MG63 (cell line): ENCODE measurements at regions not wholly inside any gene's neighbourhood (a gene's known extent, or its start where the extent isn't known, plus 50 kb on each side); places are given as distances from the start of the nearest gene placed in this dataset.
"Not testable (repeated sequence)": the region's sequence is repeated elsewhere in the genome, so short reads cannot be mapped to it uniquely, and the experiment has no call there.

Experiments
- DNase-seq: peaks from one replicate; pipeline ENCODE4 v3.0.0-alpha.2; 2020
- H3K27me3 ChIP-seq: fragments of 250-450 bp; sonication (Bioruptor Pico); 2 replicates; pipeline ENCODE4 v1.5.1; 2020; ENCODE audit warnings: mild to moderate bottlenecking, moderate library complexity
- H3K36me3 ChIP-seq: fragments of 250-450 bp; sonication (Bioruptor Pico); 2 replicates; pipeline ENCODE4 v1.5.1; 2020; ENCODE audit warnings: mild to moderate bottlenecking, moderate library complexity
- H3K4me3 ChIP-seq: fragments of 250-450 bp; sonication (Bioruptor Pico); 2 replicates; pipeline ENCODE4 v1.5.1; 2020; ENCODE audit warnings: mild to moderate bottlenecking, moderate library complexity
- H3K9me3 ChIP-seq: fragments of 250-450 bp; sonication (Bioruptor Pico); 2 replicates; pipeline ENCODE4 v1.5.1; 2020; ENCODE audit warnings: mild to moderate bottlenecking, moderate library complexity

- Histone ChIP-seq H3K4me3 (no peak overlapping the region), H3K36me3 (no peaks in the 10 kb centered on the region), H3K27me3 (no peaks in the 10 kb centered on the region), H3K9me3 (no peaks in the 10 kb centered on the region)
- no peak for DNase-seq
Observed at GRCh38 chr17:62219221-62219899, 154.3 kb upstream of the MED13 start.

GRCh38 chr17:62216847-62217246 lies 151.8 kb upstream of the MED13 start:
- Histone ChIP-seq H3K27me3 (peaks cover 2% of the 10 kb centered on the region; the same call in 1 of the 2 replicates), H3K9me3 (no peaks in the 10 kb centered on the region), H3K4me3 (no peak overlapping the region), H3K36me3 (no peaks in the 10 kb centered on the region)
- DNase-seq = no peak

- not testable (repeated sequence) for H3K36me3 ChIP-seq, H3K4me3 ChIP-seq, DNase-seq, H3K27me3 ChIP-seq, H3K9me3 ChIP-seq
Observed at GRCh38 chr17:62215891-62216290, 150.8 kb upstream of the MED13 start.

DNA sequence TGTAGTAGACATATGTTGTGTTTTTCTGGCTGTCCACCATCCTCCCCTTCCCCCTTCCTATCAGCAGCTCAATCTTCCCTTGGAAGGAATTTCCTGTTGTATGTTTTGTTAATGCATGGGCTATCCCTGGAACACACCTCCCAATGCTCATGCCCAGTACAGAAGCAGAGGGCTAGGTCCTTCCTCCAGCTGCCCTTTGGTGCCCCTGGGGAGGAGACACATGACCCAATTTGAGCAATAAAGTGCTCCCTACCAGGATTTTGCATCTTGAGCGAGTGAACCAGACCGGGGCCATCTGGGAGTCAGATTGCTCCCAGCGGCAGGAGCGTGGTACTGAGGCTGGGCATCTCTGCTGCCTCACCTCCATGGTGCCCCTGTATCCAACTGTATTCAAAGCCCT lies 141.5 kb upstream of the MED13 start:
- Histone ChIP-seq H3K4me3 (no peak overlapping the region), H3K36me3 (no peaks in the 10 kb centered on the region), H3K27me3 (no peaks in the 10 kb centered on the region), H3K9me3 (no peaks in the 10 kb centered on the region)
- no peak for DNase-seq

- not testable (repeated sequence) for H3K9me3 ChIP-seq, H3K27me3 ChIP-seq, DNase-seq, H3K4me3 ChIP-seq, H3K36me3 ChIP-seq
Observed at GRCh38 chr17:62197156-62197555, 132.1 kb upstream of the MED13 start.

DNA sequence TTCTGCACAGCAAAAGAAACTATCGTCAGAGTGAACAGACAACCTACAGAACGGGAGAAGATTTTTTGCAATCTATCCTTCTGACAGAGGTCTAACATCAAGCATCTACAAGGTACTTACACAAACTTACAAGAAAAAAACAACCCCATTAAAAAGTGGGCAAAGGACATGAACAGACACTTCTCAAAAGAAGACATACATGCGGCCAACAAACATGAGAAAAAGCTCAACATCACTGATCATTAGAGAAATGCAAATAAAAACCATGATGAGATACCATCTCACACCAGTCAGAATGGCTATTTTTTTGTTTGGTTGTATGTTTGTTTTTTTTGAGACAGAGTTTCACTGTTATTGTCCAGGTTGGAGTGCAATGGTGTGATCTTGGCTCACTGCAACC lies 131.5 kb upstream of the MED13 start:
- not testable (repeated sequence) for H3K9me3 ChIP-seq, DNase-seq, H3K4me3 ChIP-seq, H3K36me3 ChIP-seq, H3K27me3 ChIP-seq

- DNase-seq = no peak
- peaks cover 3% of the 10 kb centered on the region; the same call in 1 of the 2 replicates for H3K9me3 ChIP-seq
Observed at GRCh38 chr17:62194401-62194800, 129.3 kb upstream of the MED13 start.

GRCh38 chr17:62193249-62193648 lies 128.2 kb upstream of the MED13 start:
- Histone ChIP-seq H3K4me3 (no peak overlapping the region), H3K9me3 (peaks cover 3% of the 10 kb centered on the region; the same call in 1 of the 2 replicates), H3K36me3 (no peaks in the 10 kb centered on the region), H3K27me3 (no peaks in the 10 kb centered on the region)
- DNase-seq = no peak

More at GRCh38 chr17:62194401-62194800, 129.3 kb upstream of the MED13 start:
- Histone ChIP-seq H3K4me3 (no peak overlapping the region), H3K36me3 (no peaks in the 10 kb centered on the region), H3K27me3 (no peaks in the 10 kb centered on the region)

- no peaks in the 10 kb centered on the region for H3K36me3 ChIP-seq
- no peak for DNase-seq
- H3K27me3 ChIP-seq = no peaks in the 10 kb centered on the region
- no peak overlapping the region for H3K4me3 ChIP-seq
- peaks cover 3% of the 10 kb centered on the region; the same call in 1 of the 2 replicates for H3K9me3 ChIP-seq
Observed at GRCh38 chr17:62191390-62192361, 126.6 kb upstream of the MED13 start.

DNA sequence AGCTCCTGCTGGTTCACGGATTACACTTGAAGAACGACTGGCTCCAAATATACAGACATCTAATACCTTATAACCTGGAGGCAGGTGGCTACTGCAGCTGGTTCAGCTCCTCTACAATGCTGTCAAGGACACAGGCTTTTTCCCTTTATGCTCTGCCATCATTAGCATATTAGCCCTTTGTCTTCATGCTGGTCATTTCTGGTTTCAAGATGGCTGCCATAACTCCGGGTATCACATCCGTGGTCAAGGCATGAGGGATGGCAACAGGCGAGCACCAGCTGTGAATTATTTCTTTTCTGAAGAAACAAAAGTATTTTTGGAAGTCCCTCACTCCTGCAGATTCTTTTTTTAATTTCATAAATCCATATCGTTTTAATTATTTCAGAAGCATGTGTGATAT lies 124.3 kb upstream of the MED13 start:
- Histone ChIP-seq H3K27me3 (no peaks in the 10 kb centered on the region), H3K4me3 (no peak overlapping the region), H3K36me3 (no peaks in the 10 kb centered on the region), H3K9me3 (no peaks in the 10 kb centered on the region)
- no peak for DNase-seq

- Histone ChIP-seq H3K36me3 (no peaks in the 10 kb centered on the region), H3K27me3 (no peaks in the 10 kb centered on the region), H3K4me3 (no peak overlapping the region), H3K9me3 (no peaks in the 10 kb centered on the region)
- DNase-seq = peak; percentile 20
Observed at GRCh38 chr17:62188713-62189112, 123.6 kb upstream of the MED13 start.

- Histone ChIP-seq H3K36me3 (no peaks in the 10 kb centered on the region), H3K27me3 (no peaks in the 10 kb centered on the region), H3K9me3 (no peaks in the 10 kb centered on the region), H3K4me3 (no peak overlapping the region)
- peak; percentile 62 for DNase-seq
Observed at GRCh38 chr17:62187681-62188080, 122.6 kb upstream of the MED13 start.

DNA sequence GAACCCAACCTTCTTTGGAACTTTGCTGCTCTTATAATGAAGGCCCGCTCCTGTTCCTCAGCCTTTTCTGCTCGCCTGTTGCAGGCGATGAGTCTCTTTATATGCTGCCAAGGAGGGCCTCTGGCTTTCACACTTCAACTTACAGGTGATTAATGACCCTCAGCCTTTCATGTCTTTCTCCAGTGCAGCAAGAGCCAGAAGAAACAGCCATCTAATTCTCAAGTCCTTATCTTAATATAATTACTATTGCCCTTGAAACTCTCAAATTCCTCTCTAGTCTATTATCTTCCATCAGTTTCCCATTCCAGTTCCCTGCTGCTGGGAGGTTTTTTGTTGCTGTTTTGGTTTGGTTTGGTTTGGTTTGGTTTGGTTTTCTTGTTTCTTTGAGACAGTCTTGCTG lies 121.8 kb upstream of the MED13 start:
- no peak for DNase-seq
- Histone ChIP-seq H3K9me3 (no peaks in the 10 kb centered on the region), H3K4me3 (no peak overlapping the region), H3K27me3 (no peaks in the 10 kb centered on the region), H3K36me3 (no peaks in the 10 kb centered on the region)

DNA sequence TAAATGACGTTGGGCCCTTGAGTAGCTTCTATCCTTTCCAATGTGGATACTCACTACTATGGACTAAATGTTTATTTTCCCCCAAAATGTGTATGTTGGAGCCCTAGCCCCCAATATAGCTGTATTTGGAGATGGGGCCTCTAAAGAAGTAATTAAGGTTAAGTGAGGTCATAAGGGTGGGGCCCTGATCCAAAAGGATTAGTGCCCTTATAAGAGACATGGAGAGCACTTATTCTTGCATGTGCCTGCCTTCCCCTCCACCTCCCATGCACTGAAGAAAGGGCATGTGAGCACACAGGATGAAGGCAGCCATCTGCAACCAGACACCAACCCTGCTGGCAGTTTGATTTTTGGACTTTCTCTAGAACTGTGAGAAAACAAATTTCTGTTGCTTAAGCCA lies 115.7 kb upstream of the MED13 start:
- no peaks in the 10 kb centered on the region for H3K27me3 ChIP-seq
- H3K9me3 ChIP-seq = 0 out of 2 replicates have a peak, but pooled peaks cover 3% of the 10 kb centered on the region
- H3K4me3 ChIP-seq = no peak overlapping the region
- no peak for DNase-seq
- H3K36me3 ChIP-seq = no peaks in the 10 kb centered on the region

GRCh38 chr17:62179525-62180161 lies 114.6 kb upstream of the MED13 start:
- Histone ChIP-seq H3K4me3 (no peak overlapping the region), H3K27me3 (no peaks in the 10 kb centered on the region), H3K36me3 (no peaks in the 10 kb centered on the region), H3K9me3 (0 out of 2 replicates have a peak, but pooled peaks cover 3% of the 10 kb centered on the region)
- peak; percentile 70 for DNase-seq

DNA sequence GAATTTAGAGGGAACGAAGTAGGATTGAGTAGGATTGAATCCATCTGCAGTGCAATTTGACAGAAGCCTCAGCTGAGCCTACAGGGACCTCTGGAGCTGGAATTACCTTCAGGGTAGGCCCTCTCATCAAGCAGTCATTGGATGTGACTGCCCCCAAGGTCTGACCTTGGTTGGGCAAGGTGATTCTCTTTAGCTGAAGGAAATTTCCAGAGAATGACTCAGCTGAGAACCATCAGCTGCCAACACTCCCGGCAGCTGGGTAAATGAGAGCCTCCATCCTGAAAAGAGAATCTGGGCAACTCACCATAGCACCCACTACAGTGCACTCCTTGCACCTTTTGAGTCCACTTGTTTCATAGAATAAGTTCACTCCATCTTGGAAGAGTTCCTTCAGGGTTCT lies 113.5 kb upstream of the MED13 start:
- Histone ChIP-seq H3K9me3 (0 out of 2 replicates have a peak, but pooled peaks cover 3% of the 10 kb centered on the region), H3K4me3 (no peak overlapping the region), H3K36me3 (no peaks in the 10 kb centered on the region), H3K27me3 (no peaks in the 10 kb centered on the region)
- DNase-seq = peak; percentile 44
